ENCODE measurements at regions not wholly inside any gene's neighbourhood (a gene's known extent, or its start where the extent isn't known, plus 50 kb on each side); places are given as distances from the start of the nearest gene placed in this dataset.

DNA sequence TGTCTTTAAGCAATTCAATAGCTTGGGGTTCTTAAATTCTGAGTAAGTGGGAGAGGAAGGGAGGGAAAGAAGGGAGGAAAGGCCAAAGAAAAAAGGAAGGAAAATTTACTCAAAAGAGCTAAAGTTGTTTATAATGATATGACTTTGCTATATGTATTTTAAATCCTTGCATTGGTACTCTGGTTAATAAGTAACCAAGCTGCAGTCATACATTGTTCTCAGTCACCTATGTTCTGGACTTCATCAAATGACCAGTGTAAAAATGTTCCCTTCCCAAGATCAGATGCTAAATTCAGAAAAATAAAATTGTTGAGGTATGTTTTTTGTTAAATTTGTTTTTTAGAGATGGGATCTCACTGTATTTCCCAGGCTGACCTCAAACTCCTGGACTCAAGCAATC is 259.9 kb upstream of the CPNE8 start:
- DNase-seq (ENCODE audit: low read depth, low spot score) (no peak), FAIRE-seq (no peak)
- H3K27ac ChIP-seq (ENCODE audit: insufficient read depth, low read depth, low read length): no peak overlapping the region
- CTCF ChIA-PET: interaction anchor here (0.9 to 1.5 kb wide), 3 partner anchors 8 to 18 kb away, joined by 3 to 8 read pairs (median 3); no protein-coding TSS in a partner anchor
- BruUV-seq (replicated peaks): no TSS peak
- no peaks in the 10 kb centered on the region for H3K79me2 ChIP-seq (ENCODE audit: control insufficient read depth, insufficient read depth, low read length)
- dilution Hi-C loops (cut with MboI; ENCODE audit: extremely low pct_ligation_motif_present, low sequenced_read_pairs) (no loop called here), intact Hi-C loops (cut with micrococcal nuclease) (no loop called here)
- no peaks in the 10 kb centered on the region for H4K20me1 ChIP-seq (replicated peaks; ENCODE audit: control insufficient read depth, extremely low read depth, insufficient read depth, low read length)
- POLR2A ChIA-PET: no interaction called here
- H3K9ac ChIP-seq (replicated peaks; ENCODE audit: extremely low read depth, insufficient read depth, low read length): no peak overlapping the region
- H3K36me3 ChIP-seq (ENCODE audit: control insufficient read depth in 2 of 2, extremely low read depth in 1 of 2, insufficient read depth in 2 of 2, low read length in 2 of 2): no peaks in the 10 kb centered on the region
- no peaks in the 10 kb centered on the region for H3K27me3 ChIP-seq (ENCODE audit: control insufficient read depth in 2 of 2, insufficient read depth in 2 of 2, low read length in 2 of 2)
- H3K9me3 ChIP-seq (replicated peaks; ENCODE audit: control insufficient read depth, insufficient read depth, low read length): no peaks in the 10 kb centered on the region
- H3K4me1 ChIP-seq (ENCODE audit: control insufficient read depth, extremely low read depth, insufficient read depth, low read length): no peaks in the 10 kb centered on the region
- no peaks in the 10 kb centered on the region for H3K9me1 ChIP-seq (replicated peaks; ENCODE audit: control insufficient read depth, extremely low read depth, insufficient read depth, low read length)
- no peak overlapping the region for H3K4me2 ChIP-seq (ENCODE audit: insufficient read depth, low read length)
- H3K4me3 ChIP-seq (replicated peaks in 1 of 3; ENCODE audit: insufficient read depth in 1 of 3, low read depth in 1 of 3, low read length in 3 of 3): no peak overlapping the region
- TF ChIP-seq MYC (IDR thresholded peaks at IDR 0.05; ENCODE audit: low read depth, low read length): no peak
- TF ChIP-seq EZH2 (IDR thresholded peaks at IDR 0.05; ENCODE audit: borderline replicate concordance, low read depth, low read length, severe bottlenecking): no peak
- no peak for TF ChIP-seq POLR2A (IDR thresholded peaks at IDR 0.05; ENCODE audit: low read depth, low read length)
- TF ChIP-seq JUN (IDR thresholded peaks at IDR 0.05; ENCODE audit: borderline replicate concordance, insufficient read depth, insufficient read length, low read depth): no peak
- no peak for TF ChIP-seq GATA2 (IDR thresholded peaks at IDR 0.05; ENCODE audit: insufficient read depth, insufficient read length, low read depth, low read length)
- H2AFZ ChIP-seq (ENCODE audit: low read depth, low read length): no peak overlapping the region

DNA sequence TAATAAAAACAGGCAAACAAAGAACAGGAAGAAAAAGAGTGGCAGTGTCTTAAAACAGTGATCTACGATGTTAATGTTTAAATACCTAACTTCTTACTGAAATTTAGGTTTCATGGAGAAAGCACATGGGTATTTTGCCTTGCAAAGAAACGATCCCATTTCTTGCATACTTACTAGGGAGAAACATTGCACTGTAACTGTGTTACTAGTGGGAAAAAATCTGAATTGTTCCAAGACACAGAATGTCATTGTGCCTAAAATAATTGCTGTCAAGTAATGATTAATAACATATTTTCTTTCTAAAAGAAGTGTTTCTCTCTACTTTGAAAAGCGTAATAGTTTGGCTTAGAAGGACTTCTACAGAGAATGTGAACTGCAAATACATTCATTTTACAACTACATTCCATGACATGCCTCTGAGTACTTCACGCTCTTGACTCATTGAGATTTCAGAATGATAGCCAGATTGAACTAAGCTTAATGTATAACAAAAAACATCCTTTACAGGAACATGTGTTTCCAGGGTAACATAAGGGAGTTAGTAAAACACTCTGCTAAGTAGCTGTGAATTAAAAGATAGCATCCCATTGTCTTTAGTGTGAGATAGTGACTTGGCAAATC is 256.2 kb upstream of the CPNE8 start:
- FAIRE-seq (no peak), DNase-seq (ENCODE audit: low read depth, low spot score) (no peak)
- no peaks in the 10 kb centered on the region for H3K27me3 ChIP-seq (ENCODE audit: control insufficient read depth in 2 of 2, insufficient read depth in 2 of 2, low read length in 2 of 2)
- H3K36me3 ChIP-seq (ENCODE audit: control insufficient read depth in 2 of 2, extremely low read depth in 1 of 2, insufficient read depth in 2 of 2, low read length in 2 of 2): no peaks in the 10 kb centered on the region
- H3K27ac ChIP-seq (ENCODE audit: insufficient read depth, low read depth, low read length): no peak overlapping the region
- no peaks in the 10 kb centered on the region for H3K79me2 ChIP-seq (ENCODE audit: control insufficient read depth, insufficient read depth, low read length)
- ChIA-PET CTCF (no interaction called here), POLR2A (no interaction called here)
- no peak overlapping the region for H3K4me3 ChIP-seq (replicated peaks in 1 of 3; ENCODE audit: insufficient read depth in 1 of 3, low read depth in 1 of 3, low read length in 3 of 3)
- no peaks in the 10 kb centered on the region for H4K20me1 ChIP-seq (replicated peaks; ENCODE audit: control insufficient read depth, extremely low read depth, insufficient read depth, low read length)
- H3K9ac ChIP-seq (replicated peaks; ENCODE audit: extremely low read depth, insufficient read depth, low read length): no peak overlapping the region
- BruUV-seq (replicated peaks): no TSS peak
- no peak for TF ChIP-seq FOS (IDR thresholded peaks at IDR 0.05; ENCODE audit: borderline replicate concordance, insufficient read depth, low read length)
- TF ChIP-seq, protein P1, sequence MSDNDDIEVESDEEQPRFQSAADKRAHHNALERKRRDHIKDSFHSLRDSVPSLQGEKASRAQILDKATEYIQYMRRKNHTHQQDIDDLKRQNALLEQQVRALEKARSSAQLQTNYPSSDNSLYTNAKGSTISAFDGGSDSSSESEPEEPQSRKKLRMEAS (IDR thresholded peaks at IDR 0.05; ENCODE audit: insufficient read depth, insufficient read length): no peak
- no peak for TF ChIP-seq MYC (IDR thresholded peaks at IDR 0.05; ENCODE audit: low read depth, low read length)
- TF ChIP-seq, protein P2, sequence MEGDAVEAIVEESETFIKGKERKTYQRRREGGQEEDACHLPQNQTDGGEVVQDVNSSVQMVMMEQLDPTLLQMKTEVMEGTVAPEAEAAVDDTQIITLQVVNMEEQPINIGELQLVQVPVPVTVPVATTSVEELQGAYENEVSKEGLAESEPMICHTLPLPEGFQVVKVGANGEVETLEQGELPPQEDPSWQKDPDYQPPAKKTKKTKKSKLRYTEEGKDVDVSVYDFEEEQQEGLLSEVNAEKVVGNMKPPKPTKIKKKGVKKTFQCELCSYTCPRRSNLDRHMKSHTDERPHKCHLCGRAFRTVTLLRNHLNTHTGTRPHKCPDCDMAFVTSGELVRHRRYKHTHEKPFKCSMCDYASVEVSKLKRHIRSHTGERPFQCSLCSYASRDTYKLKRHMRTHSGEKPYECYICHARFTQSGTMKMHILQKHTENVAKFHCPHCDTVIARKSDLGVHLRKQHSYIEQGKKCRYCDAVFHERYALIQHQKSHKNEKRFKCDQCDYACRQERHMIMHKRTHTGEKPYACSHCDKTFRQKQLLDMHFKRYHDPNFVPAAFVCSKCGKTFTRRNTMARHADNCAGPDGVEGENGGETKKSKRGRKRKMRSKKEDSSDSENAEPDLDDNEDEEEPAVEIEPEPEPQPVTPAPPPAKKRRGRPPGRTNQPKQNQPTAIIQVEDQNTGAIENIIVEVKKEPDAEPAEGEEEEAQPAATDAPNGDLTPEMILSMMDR (IDR thresholded peaks at IDR 0.05; ENCODE audit: extremely low read depth in 1 of 2, insufficient read depth in 1 of 2, low read depth in 1 of 2, low read length in 2 of 2): no peak
- TF ChIP-seq POLR2AphosphoS5 (IDR thresholded peaks at IDR 0.05; ENCODE audit: insufficient read depth, low read depth, low read length): no peak
- intact Hi-C loops (cut with micrococcal nuclease) (no loop called here), dilution Hi-C loops (cut with MboI; ENCODE audit: extremely low pct_ligation_motif_present, low sequenced_read_pairs) (no loop called here)
- H3K4me1 ChIP-seq (ENCODE audit: control insufficient read depth, extremely low read depth, insufficient read depth, low read length): no peaks in the 10 kb centered on the region
- no peak overlapping the region for H2AFZ ChIP-seq (ENCODE audit: low read depth, low read length)
- H3K9me3 ChIP-seq (replicated peaks; ENCODE audit: control insufficient read depth, insufficient read depth, low read length): no peaks in the 10 kb centered on the region
- H3K9me1 ChIP-seq (replicated peaks; ENCODE audit: control insufficient read depth, extremely low read depth, insufficient read depth, low read length): no peaks in the 10 kb centered on the region
- H3K4me2 ChIP-seq (ENCODE audit: insufficient read depth, low read length): no peak overlapping the region

Data from endothelial cell of umbilical vein (primary cell).